T-helper 2 cell (primary cell): ENCODE measurements at regions not wholly inside any gene's neighbourhood (a gene's known extent, or its start where the extent isn't known, plus 50 kb on each side); places are given as distances from the start of the nearest gene placed in this dataset.
"Not testable (repeated sequence)": the region's sequence is repeated elsewhere in the genome, so short reads cannot be mapped to it uniquely, and the experiment has no call there.

ENCODE experiments used
- DNase-seq, 5 experiments: peaks; one replicate each; pipeline versions ENCODE4 v3.0.0 to v3.0.0-alpha.2; 2012 to 2022

- DNase-seq: no peak
These were observed 78.0 kb upstream of the SPRY4 start for GRCh38 chr5:142402752-142403318.

GRCh38 chr5:142400415-142400814, 75.6 kb upstream of the SPRY4 start:
- no peak for DNase-seq

GRCh38 chr5:142399891-142400290, 75.1 kb upstream of the SPRY4 start:
- no peak for DNase-seq

- DNase-seq: no peak
These were observed 73.9 kb upstream of the SPRY4 start for GRCh38 chr5:142398730-142399055.

- not testable (repeated sequence) for DNase-seq
These were observed 73.3 kb upstream of the SPRY4 start for GRCh38 chr5:142398011-142398729.

GRCh38 chr5:142397178-142397577, 72.4 kb upstream of the SPRY4 start:
- no peak for DNase-seq

GRCh38 chr5:142396436-142397038, 71.7 kb upstream of the SPRY4 start:
- DNase-seq: no peak

GRCh38 chr5:142395334-142395733, 70.5 kb upstream of the SPRY4 start:
- DNase-seq: no peak

- DNase-seq: no peak
These were observed 66.4 kb upstream of the SPRY4 start for GRCh38 chr5:142391058-142391845.

- no peak for DNase-seq
These were observed 65.5 kb upstream of the SPRY4 start for GRCh38 chr5:142390334-142390733.

- DNase-seq: no peak
These were observed 63.9 kb upstream of the SPRY4 start for GRCh38 chr5:142388696-142389095.

GRCh38 chr5:142387024-142387682, 62.3 kb upstream of the SPRY4 start:
- DNase-seq: no peak

- no peak for DNase-seq
These were observed 61.6 kb upstream of the SPRY4 start for GRCh38 chr5:142386137-142387023.

GRCh38 chr5:142385194-142385593, 60.4 kb upstream of the SPRY4 start:
- no peak for DNase-seq

GRCh38 chr5:142384014-142384413, 59.2 kb upstream of the SPRY4 start:
- no peak for DNase-seq

- no peak for DNase-seq
These were observed 57.4 kb upstream of the SPRY4 start for GRCh38 chr5:142382186-142382585.

- no peak for DNase-seq
These were observed 54.2 kb upstream of the SPRY4 start for GRCh38 chr5:142378737-142379634.

GRCh38 chr5:142375944-142376411, 51.2 kb upstream of the SPRY4 start:
- no peak for DNase-seq
